ENCODE measurements at regions not wholly inside any gene's neighbourhood (a gene's known extent, or its start where the extent isn't known, plus 50 kb on each side); places are given as distances from the start of the nearest gene placed in this dataset.

DNA sequence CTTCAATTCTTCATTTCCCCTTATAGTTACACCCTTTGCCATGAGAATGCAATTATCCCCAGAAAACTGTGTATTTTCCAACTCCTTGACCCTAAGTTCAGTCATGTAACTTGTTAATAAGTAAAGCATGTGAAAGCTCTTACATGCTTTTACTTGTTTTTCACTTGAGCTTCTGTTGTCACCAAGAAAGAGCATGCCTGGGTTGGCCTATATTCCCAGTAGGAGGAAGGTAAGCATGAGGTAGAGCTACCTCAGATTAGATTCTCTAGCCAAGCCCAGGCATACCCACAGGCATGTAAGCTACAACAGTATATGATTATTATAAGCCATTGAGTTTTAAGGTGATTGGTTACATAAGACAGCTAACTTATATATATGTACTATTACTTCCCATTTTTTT is 101.7 kb upstream of the SMLR1 start:
- TF ChIP-seq CTCF (conservative IDR thresholded peaks at IDR 0.05) (no peak), EZH2 (IDR thresholded peaks at IDR 0.05; ENCODE audit: low read depth) (no peak)

Measured in PC-9 (cell line).